GM08714 (cell line): ENCODE measurements at regions not wholly inside any gene's neighbourhood (a gene's known extent, or its start where the extent isn't known, plus 50 kb on each side); places are given as distances from the start of the nearest gene placed in this dataset.

Experiments used
- H3K4me3 ChIP-seq: fragments of 200-500 bp; sonication (Bioruptor generic); 2 replicates; pipeline ENCODE4 v1.5.1; 2014; ENCODE audit warnings: mild to moderate bottlenecking, low read length, inconsistent platforms
- ZNF274 ChIP-seq: IDR thresholded peaks from 2 replicates; pipeline ENCODE4 v1.6.1; 2012; ENCODE audit warnings: mild to moderate bottlenecking, low read depth, low read length

DNA sequence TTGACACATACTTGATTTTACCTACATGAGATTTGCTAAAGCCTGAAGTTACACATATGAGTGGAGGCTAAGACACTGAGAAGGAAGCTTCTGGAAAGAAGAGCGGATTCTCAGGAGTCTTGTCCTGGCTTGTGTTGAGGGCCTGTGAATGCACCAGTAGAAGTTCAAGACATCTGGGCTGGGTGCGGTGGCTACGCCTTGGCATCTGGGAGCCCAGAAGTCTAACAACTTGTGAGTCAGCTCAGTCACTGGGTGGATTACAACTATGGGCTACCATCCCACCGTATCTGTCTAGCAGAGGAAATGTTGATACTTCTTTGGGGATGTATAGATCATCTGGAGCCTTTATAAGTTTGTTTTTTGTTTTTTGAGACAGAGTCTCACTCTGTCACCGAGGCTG is 375.6 kb upstream of the SMIM31 start:
- TF ChIP-seq ZNF274: no peak
- no peak overlapping the region for H3K4me3 ChIP-seq

DNA sequence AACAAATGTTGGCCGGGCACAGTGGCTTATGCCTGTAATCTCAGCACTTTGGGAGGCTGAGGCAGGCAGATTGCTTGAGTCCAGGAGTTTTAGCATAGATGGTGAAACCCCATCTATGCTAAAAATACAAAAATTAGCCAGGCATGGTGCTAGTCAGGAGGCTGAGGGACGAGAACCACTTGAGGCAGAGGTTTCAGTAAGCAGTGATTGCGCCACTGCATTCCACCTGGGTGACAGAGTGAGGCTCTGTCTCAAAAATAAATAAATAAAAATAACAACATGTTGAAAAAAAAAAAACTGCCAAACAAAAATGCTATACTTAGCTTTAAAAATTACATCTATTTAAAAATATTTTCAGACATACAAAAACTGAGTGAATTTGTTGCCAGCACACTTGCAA is 374.2 kb upstream of the SMIM31 start:
- no peak for TF ChIP-seq ZNF274

DNA sequence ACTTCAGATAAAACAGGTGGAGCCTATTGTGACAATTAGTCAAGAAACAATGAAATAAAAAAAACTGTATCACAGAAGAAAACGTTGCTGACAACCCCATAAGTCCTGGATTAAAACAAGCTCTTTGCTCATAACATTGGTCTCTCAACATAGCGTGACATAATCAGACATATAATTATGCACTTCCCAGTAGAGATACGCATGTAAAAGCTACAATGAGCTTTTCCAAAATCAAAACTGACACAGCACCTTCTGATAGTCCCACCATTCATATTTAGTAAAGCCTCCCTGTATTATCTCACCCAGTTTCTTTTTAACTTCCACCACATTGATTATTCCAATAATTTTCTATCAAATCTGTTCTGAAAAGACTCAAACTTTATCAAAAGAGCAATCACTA is 372.1 kb upstream of the SMIM31 start:
- H3K4me3 ChIP-seq: no peak overlapping the region
- no peak for TF ChIP-seq ZNF274

More for the DNA sequence above, 374.2 kb upstream of the SMIM31 start:
- no peak overlapping the region for H3K4me3 ChIP-seq

DNA sequence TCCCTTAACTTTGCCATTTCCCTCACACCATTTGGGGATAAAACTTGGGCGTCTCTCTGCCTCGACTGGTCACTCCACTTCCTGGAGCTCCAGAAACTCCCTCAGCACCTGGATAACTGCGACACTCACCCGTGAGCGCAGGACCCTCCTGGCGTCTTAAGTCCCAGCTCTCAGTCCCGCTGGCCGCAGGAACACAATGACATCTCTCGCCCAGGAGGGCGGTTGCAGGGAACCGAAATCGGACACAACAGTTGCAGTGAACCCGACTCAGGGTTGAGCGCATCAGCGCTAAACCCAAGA is 370.9 kb upstream of the SMIM31 start:
- no peak for TF ChIP-seq ZNF274
- H3K4me3 ChIP-seq: no peak overlapping the region

DNA sequence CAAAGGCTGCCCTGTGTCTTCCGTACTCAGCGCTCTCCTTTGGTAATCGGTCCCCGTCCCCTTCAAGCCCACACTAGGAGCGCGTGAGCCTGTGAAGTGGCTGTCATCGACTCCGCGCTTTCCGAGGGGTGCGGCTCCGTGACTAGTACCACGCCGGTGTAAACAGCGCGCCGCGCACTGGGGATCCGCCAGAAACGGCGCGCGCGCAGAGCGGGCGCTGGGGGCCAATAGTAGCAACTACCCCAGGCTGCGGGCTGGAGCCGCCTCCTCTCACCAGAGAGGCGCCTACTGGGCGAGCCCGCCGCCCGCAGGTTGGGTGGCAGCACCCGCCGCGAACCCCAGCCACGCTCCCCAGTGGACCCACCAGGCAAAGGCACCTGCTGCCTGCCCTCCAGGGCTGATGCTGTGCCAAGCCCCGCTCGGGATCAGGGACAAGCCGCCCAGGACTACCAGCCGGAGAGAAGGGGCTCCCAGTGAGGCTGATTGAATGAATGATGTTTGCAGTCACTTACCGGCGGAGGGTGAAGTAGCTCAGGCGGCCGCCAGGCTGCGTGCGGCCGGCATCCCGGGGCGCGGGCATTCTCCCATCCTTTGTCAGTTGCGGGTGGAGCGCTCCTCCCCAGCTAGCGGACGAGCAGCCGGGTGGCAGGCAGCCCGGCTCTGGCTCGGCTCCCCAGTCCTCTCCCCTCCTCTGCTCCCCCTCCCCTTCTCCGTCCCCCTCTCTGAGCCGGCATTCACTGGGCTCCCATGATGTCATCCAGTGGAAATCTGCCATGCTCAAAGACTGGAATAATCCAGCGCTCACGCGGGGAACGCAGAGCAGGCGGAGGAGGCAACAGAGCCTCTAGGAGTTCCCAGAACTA is 370.3 kb upstream of the SMIM31 start:
- TF ChIP-seq ZNF274: no peak
- no peak overlapping the region for H3K4me3 ChIP-seq

DNA sequence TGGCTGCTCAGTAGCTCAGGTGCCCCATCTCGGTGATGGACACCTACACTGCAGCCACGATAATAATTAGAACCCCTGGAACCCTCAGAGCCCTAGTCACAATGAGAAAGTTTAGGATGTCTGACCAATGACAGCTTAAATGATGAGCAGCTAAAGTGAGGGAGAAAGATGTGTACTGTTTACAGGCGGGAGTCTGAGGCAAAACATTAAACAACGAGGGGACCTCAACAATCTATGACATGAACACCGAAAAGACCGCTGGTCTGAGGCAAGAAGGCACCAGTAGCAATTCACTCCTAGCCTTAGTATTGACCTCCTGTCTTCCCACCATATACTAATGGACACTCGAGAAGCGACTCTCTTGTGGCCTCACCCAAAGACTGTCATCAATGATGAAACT is 369.5 kb upstream of the SMIM31 start:
- no peak overlapping the region for H3K4me3 ChIP-seq
- TF ChIP-seq ZNF274: no peak

DNA sequence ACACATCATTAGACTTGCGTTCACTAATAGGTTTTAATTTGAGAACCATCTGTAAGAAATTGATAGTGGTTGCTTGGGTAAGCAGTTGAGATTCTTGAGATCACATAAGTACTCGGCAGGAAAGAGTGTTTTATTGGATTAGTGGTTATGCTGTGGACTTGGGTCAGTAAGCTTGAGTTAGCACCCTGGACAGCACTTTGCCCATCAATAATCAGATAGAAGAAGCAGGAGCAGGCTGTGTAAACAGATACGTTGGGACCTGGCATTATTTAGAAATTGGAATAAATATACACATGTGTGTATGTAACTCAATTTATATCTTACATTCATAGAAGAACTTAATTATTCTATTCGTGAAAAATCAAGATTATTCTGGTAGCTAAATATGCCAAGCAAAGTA is 357.5 kb upstream of the SMIM31 start:
- H3K4me3 ChIP-seq: no peak overlapping the region
- no peak for TF ChIP-seq ZNF274

DNA sequence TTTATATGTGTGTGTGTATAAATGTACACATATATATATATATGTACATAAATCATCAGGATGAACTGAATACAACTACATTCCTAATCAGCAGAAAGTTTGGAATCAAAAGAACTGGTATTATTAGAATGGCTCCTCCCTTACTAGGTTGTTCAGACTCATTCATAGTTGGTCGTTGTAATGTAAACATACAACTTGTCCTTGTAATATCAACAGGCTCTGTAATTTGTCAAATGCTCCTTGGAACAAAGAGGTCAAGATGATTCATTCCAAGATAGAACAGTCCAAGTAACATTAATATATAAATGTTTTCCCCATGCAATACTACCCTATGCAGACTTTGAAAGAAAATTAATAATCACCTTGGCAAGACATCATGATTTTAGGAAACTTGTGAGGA is 351.4 kb upstream of the SMIM31 start:
- TF ChIP-seq ZNF274: no peak
- no peak overlapping the region for H3K4me3 ChIP-seq

DNA sequence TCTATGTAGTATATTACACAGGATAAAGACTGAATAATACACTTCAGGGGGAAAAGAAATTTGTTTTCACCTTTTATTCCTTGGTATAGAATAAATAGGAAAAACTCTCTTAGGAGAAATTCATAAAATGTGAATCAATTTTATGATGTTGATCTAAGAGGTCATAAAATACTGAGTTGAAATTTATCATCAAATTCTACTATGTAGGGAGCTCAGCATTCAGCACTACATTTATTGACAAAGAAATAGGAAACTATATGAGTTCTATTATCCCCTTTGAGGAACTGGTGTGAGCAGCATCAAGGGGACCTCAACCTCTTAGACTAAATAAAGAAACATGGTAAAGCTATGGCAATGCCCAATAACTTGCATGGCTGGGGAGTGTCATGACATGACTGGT is 348.2 kb upstream of the SMIM31 start:
- no peak for TF ChIP-seq ZNF274
- H3K4me3 ChIP-seq: no peak overlapping the region

DNA sequence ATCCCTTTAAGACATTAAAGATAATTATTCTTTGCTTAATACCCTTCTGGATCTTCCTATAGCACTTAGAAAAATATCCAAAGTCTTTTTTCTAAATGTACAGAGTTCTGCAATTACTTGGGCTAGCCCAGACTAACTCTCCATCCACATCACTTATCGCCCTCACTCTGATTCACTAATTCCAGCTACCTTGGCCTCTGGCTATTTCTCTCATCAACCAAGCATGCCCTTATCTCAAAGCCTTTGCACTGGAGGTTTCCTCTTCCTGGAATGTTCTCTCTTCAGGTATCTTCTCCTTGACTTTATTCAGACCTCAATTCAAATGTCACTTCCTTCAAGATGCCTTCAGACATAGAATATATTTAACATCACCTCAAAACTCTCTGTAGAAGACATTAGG is 345.1 kb upstream of the SMIM31 start:
- no peak for TF ChIP-seq ZNF274
- H3K4me3 ChIP-seq: no peak overlapping the region

DNA sequence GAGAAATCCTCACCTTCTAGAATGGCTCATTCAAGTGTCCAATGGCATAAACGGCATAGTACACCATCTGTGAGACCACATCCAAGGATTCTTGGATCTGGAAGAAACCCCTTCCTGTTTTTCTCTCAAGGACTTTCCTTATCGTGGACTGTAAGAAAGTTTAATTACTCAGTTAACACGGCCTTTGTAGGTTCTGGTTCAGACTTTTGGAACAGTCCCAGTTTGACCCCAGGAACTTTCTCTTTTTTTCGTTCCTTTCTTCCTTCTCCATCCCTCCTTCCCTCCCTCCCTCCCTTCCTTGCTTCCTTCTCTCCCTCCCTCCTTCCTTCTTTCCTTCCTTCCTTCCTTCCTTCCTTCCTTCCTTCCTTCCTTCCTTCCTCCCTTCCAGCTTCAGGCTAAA is 343.5 kb upstream of the SMIM31 start:
- TF ChIP-seq ZNF274: no peak
- no peak overlapping the region for H3K4me3 ChIP-seq

DNA sequence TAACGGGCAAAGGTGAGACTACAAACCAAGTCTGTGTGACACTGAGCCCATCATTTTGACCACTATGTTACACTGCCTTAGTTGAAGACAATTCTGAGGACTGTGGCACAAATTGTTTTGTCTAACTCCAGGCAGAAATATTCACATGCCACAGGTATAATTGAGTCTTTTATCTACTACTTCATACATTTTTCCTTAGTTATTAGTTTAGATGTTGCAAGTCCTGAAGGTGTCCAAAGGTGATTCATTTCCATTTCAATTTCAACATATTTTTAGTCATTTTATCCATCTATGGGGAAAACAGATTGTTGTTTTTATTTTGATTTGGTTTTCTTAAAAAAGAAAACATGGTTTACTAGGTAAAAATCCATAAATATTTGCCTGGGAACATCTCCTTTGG is 341.7 kb upstream of the SMIM31 start:
- H3K4me3 ChIP-seq: no peak overlapping the region
- no peak for TF ChIP-seq ZNF274

DNA sequence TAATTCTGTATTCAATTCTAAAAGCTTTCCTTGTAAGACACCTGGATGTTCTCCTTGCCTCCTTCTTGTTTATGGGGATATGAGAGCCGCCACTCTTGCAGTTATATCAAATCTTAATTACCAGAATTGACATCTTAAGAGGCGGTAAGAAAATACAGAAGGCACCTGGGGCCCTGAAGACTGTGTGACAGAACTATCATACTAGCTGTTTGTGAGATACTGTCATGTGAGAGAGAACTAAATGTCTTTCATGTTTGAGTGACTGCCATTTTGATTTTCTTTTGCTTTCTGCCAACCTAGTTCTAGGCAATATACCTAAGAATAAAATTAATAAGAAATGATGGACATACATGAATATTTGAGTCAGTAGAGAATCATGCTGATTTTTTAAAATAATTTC is 340.2 kb upstream of the SMIM31 start:
- no peak for TF ChIP-seq ZNF274
- no peak overlapping the region for H3K4me3 ChIP-seq

DNA sequence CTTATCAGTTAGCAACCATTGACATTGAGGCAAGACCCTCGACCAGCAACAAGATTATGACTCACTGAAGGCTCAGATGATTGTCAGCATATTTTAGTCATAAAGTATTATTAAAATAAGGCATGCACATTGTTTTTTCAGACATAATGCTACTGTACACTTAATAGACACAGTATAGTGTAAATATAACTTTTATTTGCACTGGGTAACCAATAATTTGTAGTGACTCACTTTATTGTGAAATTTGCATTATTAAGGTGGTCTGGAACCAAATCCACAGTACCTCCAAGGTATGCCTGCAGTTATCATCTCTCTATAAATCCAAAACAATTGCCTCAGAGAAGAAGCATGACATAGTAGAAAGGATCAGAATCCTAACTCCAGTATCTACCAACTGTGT is 330.1 kb upstream of the SMIM31 start:
- no peak overlapping the region for H3K4me3 ChIP-seq
- no peak for TF ChIP-seq ZNF274

DNA sequence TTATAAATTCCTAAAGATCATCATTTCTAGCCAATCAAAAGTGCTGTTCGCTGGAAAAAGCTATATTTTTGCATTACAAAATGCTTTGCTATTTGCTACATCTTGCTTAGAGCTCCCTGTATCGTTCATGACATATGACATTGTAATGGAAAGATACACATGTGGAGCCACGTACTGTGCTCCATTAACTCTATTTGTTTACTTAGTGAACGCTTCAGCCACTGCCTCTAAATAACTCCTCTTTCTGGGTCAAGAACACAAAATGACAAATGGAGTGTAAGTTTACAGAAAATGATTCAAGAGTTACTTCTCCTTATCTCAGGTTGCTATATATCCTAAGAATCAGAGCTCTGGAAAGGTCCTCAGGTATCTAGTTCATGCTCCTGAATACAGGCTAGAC is 329.1 kb upstream of the SMIM31 start:
- no peak overlapping the region for H3K4me3 ChIP-seq
- TF ChIP-seq ZNF274: no peak

DNA sequence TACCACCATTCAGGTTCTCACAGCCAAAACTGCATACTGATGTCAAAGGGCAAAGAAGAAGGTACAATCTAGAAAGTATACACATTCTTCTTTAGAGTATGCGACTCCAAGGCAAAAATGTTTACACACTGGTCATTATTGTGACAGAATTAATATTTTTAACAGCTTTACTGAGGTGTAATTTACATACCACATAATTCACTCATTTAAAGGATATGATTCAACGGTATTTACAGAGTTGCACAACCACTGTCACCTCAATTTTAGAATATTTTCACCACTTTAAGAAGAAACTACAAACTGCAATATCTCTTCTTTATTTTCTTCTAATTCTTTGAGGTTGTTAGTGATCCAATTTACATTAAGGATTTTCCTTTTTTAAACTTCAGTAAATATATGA is 325.4 kb upstream of the SMIM31 start:
- TF ChIP-seq ZNF274: no peak
- no peak overlapping the region for H3K4me3 ChIP-seq

DNA sequence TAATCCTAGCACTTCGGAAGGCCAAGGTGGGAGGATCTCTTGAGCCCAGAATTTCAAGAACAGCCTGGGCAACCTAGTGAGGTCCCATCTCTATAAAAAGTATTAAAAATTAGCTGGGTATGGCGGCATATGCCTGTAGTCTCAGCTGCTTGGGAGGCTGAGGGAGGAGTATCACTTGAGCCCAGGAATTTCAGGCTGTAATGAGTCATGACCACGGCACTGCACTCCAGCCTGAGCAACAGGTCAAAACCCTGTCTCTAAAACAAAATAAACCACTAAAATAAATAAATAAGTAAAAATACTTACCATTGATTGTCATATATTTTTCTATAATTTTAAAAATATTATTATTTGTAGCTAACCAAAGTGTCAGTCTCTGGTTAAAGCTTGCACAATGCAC is 315.6 kb upstream of the SMIM31 start:
- TF ChIP-seq ZNF274: no peak
- no peak overlapping the region for H3K4me3 ChIP-seq
